K562 (cell line): ENCODE measurements at regions not wholly inside any gene's neighbourhood (a gene's known extent, or its start where the extent isn't known, plus 50 kb on each side); places are given as distances from the start of the nearest gene placed in this dataset.

Source experiments
- CBX3 ChIP-seq, 2 experiments: IDR thresholded peaks; 1 replicate in 1 of 2; 2 replicates in 1 of 2; pipeline ENCODE4 v1.6.1; 2012; ENCODE audit warnings: inconsistent platforms in 2 of 2, low read length in 2 of 2, borderline replicate concordance in 1 of 2, control low read depth in 1 of 2
- KHSRP ChIP-seq: fragments of 450-650 bp; IDR thresholded peaks from 2 replicates; pipeline ENCODE4 v1.6.1; 2017
- NBN ChIP-seq: fragments of 450-650 bp; IDR thresholded peaks from 2 replicates; pipeline ENCODE4 v1.6.1; 2016; ENCODE audit warnings: low read depth, mild to moderate bottlenecking
- ZEB2 ChIP-seq: fragments of 450-650 bp; IDR thresholded peaks from 2 replicates; pipeline ENCODE4 v1.6.1; 2016
- ZNF408 ChIP-seq: fragments of 250-450 bp; sonication (Bioruptor Pico); IDR thresholded peaks from 2 replicates; pipeline ENCODE4 v1.4.0; 2020; ENCODE audit warnings: low read depth, mild to moderate bottlenecking, moderate library complexity
- TF ChIP-seq, protein P1 (sequence below), 2 experiments: IDR thresholded peaks; 2 replicates each; pipeline ENCODE4 v1.6.1; 2012; ENCODE audit warnings: improper control_type of control experiment in 2 of 2, low read depth in 2 of 2, low read length in 2 of 2, borderline replicate concordance in 1 of 2
- TF ChIP-seq, protein P2 (sequence below): fragments of 450-650 bp; formaldehyde crosslinking; IDR thresholded peaks from 2 replicates; pipeline ENCODE4 v1.4.0; 2020; ENCODE audit warnings: mild to moderate bottlenecking, moderate library complexity
- TF ChIP-seq, protein P3 (sequence below), 2 experiments: fragments of 450-650 bp; IDR thresholded peaks; 2 replicates each; pipeline ENCODE4 v1.6.1; 2016

DNA sequence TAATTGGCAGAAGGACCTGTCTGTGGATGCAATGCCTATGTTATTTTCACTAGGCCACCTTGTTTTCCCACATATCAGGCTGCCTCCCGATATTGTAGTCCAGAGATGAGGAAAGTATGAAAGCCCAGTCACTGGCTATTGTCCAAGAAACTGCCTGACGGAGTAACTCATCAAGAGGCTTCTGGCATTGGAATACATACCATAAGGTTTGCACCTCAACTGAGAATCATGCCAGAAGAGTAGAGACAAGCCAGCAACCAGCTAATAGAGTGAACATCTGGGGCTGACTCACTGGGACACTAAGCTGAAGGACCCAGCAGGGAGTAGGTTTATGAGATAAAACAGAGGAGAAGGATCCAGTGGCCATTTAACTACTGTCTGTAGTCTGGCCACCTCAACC lies 137.2 kb upstream of the FST start (continued):
- TF ChIP-seq, protein P1, sequence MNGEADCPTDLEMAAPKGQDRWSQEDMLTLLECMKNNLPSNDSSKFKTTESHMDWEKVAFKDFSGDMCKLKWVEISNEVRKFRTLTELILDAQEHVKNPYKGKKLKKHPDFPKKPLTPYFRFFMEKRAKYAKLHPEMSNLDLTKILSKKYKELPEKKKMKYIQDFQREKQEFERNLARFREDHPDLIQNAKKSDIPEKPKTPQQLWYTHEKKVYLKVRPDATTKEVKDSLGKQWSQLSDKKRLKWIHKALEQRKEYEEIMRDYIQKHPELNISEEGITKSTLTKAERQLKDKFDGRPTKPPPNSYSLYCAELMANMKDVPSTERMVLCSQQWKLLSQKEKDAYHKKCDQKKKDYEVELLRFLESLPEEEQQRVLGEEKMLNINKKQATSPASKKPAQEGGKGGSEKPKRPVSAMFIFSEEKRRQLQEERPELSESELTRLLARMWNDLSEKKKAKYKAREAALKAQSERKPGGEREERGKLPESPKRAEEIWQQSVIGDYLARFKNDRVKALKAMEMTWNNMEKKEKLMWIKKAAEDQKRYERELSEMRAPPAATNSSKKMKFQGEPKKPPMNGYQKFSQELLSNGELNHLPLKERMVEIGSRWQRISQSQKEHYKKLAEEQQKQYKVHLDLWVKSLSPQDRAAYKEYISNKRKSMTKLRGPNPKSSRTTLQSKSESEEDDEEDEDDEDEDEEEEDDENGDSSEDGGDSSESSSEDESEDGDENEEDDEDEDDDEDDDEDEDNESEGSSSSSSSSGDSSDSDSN (IDR thresholded peaks at IDR 0.05; ENCODE audit: borderline replicate concordance in 1 of 2, low read depth in 2 of 2, low read length in 2 of 2): no peak
- TF ChIP-seq KHSRP (no peak), ZNF408 (CRISPR knock-in tag) (no peak), ZEB2 (no peak), NBN (no peak), CBX3 (IDR thresholded peaks at IDR 0.05; ENCODE audit: borderline replicate concordance in 1 of 2, low read length in 2 of 2) (no peak)
- TF ChIP-seq, protein P2, sequence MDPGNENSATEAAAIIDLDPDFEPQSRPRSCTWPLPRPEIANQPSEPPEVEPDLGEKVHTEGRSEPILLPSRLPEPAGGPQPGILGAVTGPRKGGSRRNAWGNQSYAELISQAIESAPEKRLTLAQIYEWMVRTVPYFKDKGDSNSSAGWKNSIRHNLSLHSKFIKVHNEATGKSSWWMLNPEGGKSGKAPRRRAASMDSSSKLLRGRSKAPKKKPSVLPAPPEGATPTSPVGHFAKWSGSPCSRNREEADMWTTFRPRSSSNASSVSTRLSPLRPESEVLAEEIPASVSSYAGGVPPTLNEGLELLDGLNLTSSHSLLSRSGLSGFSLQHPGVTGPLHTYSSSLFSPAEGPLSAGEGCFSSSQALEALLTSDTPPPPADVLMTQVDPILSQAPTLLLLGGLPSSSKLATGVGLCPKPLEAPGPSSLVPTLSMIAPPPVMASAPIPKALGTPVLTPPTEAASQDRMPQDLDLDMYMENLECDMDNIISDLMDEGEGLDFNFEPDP: no peak
- TF ChIP-seq, protein P3, sequence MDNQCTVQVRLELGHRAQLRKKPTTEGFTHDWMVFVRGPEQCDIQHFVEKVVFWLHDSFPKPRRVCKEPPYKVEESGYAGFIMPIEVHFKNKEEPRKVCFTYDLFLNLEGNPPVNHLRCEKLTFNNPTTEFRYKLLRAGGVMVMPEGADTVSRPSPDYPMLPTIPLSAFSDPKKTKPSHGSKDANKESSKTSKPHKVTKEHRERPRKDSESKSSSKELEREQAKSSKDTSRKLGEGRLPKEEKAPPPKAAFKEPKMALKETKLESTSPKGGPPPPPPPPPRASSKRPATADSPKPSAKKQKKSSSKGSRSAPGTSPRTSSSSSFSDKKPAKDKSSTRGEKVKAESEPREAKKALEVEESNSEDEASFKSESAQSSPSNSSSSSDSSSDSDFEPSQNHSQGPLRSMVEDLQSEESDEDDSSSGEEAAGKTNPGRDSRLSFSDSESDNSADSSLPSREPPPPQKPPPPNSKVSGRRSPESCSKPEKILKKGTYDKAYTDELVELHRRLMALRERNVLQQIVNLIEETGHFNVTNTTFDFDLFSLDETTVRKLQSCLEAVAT (IDR thresholded peaks at IDR 0.05): no peak
- TF ChIP-seq, all 486 proteins: peak for 0
